ENCODE measurements at regions not wholly inside any gene's neighbourhood (a gene's known extent, or its start where the extent isn't known, plus 50 kb on each side); places are given as distances from the start of the nearest gene placed in this dataset.

- DNase-seq: no peak
Observed at GRCh38 chr12:67910360-67911274, 78.6 kb upstream of the IFNG-AS1 start.

GRCh38 chr12:67911275-67911600, 78.0 kb upstream of the IFNG-AS1 start:
- DNase-seq: no peak

- no peak for DNase-seq
Observed at GRCh38 chr12:67911789-67912188, 77.5 kb upstream of the IFNG-AS1 start.

GRCh38 chr12:67915335-67915851, 73.9 kb upstream of the IFNG-AS1 start:
- no peak for DNase-seq

- DNase-seq: no peak
Observed at GRCh38 chr12:67916266-67916970, 72.8 kb upstream of the IFNG-AS1 start.

- no peak for DNase-seq
Observed at GRCh38 chr12:67917811-67918210, 71.4 kb upstream of the IFNG-AS1 start.

- DNase-seq: no peak
Observed at GRCh38 chr12:67918441-67918840, 70.8 kb upstream of the IFNG-AS1 start.

- no peak for DNase-seq
Observed at GRCh38 chr12:67919406-67919805, 69.8 kb upstream of the IFNG-AS1 start.

- DNase-seq: no peak
Observed at GRCh38 chr12:67920413-67920812, 68.8 kb upstream of the IFNG-AS1 start.

GRCh38 chr12:67921286-67921685, 68.0 kb upstream of the IFNG-AS1 start:
- no peak for DNase-seq

GRCh38 chr12:67922245-67922644, 67.0 kb upstream of the IFNG-AS1 start:
- no peak for DNase-seq

- no peak for DNase-seq
Observed at GRCh38 chr12:67925077-67925476, 64.2 kb upstream of the IFNG-AS1 start.

GRCh38 chr12:67925552-67925951, 63.7 kb upstream of the IFNG-AS1 start:
- no peak for DNase-seq

- DNase-seq: no peak
Observed at GRCh38 chr12:67926063-67926462, 63.2 kb upstream of the IFNG-AS1 start.

- DNase-seq: no peak
Observed at GRCh38 chr12:67927324-67927723, 61.9 kb upstream of the IFNG-AS1 start.

- DNase-seq: no peak
Observed at GRCh38 chr12:67927815-67928214, 61.4 kb upstream of the IFNG-AS1 start.

- DNase-seq: no peak
Observed at GRCh38 chr12:67928621-67929383, 60.4 kb upstream of the IFNG-AS1 start.

GRCh38 chr12:67929384-67929772, 59.9 kb upstream of the IFNG-AS1 start:
- DNase-seq: no peak

- DNase-seq: no peak
Observed at GRCh38 chr12:67937822-67938221, 51.4 kb upstream of the IFNG-AS1 start.
